ENCODE measurements at regions not wholly inside any gene's neighbourhood (a gene's known extent, or its start where the extent isn't known, plus 50 kb on each side); places are given as distances from the start of the nearest gene placed in this dataset.

- FAIRE-seq = no peak
- TF ChIP-seq POLR2A (IDR thresholded peaks at IDR 0.05; ENCODE audit: low read depth, low read length) = no peak
- no peak for DNase-seq (ENCODE audit: insufficient read length, low spot score)
These were observed 138.1 kb upstream of the ANO3 start for GRCh38 chr11:26193694-26194365.

- DNase-seq (ENCODE audit: insufficient read length, low spot score) (no peak), FAIRE-seq (no peak)
- TF ChIP-seq POLR2A (IDR thresholded peaks at IDR 0.05; ENCODE audit: low read depth, low read length) = no peak
These were observed 137.0 kb upstream of the ANO3 start for GRCh38 chr11:26194881-26195280.

DNA sequence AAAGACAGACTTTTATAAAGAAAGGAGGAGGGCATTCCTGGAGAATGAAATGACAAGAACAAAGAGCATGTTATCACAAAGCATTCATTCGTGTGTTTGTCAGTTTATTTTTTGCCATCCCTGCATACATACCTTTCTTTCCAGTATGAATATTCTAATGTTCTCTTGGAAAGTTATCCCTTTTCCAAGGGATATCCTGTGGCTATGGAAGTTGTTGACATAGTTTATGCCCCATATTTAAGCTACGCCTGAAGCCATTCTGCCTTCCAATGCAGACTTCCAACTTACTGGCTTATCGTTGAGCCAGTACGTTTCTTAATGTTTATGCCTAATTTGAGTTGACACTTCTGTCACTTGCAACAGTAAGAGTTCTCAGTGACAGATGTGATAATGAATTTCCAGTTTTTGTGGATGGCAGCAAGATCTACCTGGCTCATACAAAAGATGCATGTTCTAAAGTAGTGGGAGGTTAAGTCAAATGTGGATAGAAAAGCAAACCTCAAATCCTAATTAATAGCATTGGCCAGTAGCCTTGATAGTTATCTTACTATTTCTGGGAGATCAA lies 133.3 kb upstream of the ANO3 start:
- FAIRE-seq (no peak), DNase-seq (ENCODE audit: insufficient read length, low spot score) (no peak)
- TF ChIP-seq POLR2A (IDR thresholded peaks at IDR 0.05; ENCODE audit: low read depth, low read length) = no peak

- DNase-seq (ENCODE audit: insufficient read length, low spot score) (no peak), FAIRE-seq (no peak)
- TF ChIP-seq POLR2A (IDR thresholded peaks at IDR 0.05; ENCODE audit: low read depth, low read length) = no peak
These were observed 132.4 kb upstream of the ANO3 start for GRCh38 chr11:26199331-26200095.

GRCh38 chr11:26201411-26201810 lies 130.5 kb upstream of the ANO3 start:
- DNase-seq (ENCODE audit: insufficient read length, low spot score) (no peak), FAIRE-seq (no peak)
- no peak for TF ChIP-seq POLR2A (IDR thresholded peaks at IDR 0.05; ENCODE audit: low read depth, low read length)

DNA sequence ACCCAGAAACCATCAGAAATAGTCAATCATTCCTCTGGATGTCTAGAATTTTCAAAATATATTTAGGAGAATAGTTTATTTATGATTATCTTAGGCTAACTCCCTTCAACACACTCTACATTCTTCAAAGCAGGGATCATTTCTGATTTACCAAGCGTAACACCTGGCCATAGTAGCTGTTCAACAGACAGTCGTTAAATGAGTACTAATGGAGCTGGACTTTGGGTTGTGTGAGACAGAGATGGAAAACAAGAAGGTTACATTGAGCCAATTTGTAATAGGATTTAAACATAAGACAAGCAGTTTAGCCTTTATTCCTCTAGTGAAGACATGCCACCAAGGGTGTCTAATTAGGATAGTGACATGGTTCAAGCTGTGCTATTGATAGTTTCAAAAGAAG lies 129.2 kb upstream of the ANO3 start:
- DNase-seq (ENCODE audit: insufficient read length, low spot score) (no peak), FAIRE-seq (no peak)
- no peak for TF ChIP-seq POLR2A (IDR thresholded peaks at IDR 0.05; ENCODE audit: low read depth, low read length)

GRCh38 chr11:26204101-26204500 lies 127.8 kb upstream of the ANO3 start:
- DNase-seq (ENCODE audit: insufficient read length, low spot score) (no peak), FAIRE-seq (no peak)
- TF ChIP-seq POLR2A (IDR thresholded peaks at IDR 0.05; ENCODE audit: low read depth, low read length) = no peak

DNA sequence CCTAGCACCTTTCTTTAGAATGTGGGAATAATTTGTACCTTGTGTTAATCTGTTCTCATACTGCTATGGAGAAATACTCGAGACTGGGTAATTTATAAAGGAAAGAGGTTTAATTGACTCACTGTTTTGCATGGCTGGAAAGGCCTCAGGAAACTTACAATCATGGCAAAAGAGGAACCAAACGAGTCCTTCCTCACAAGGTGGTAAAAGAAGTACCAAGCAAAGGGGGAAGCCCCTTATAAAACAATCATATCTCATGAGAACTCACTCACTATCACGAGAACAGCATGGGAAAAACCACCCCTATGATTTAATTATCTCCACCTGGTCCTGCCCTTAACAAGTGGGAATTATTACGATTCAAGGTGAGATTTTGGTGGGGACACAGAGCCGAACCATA lies 127.1 kb upstream of the ANO3 start:
- FAIRE-seq (no peak), DNase-seq (ENCODE audit: insufficient read length, low spot score) (no peak)
- no peak for TF ChIP-seq POLR2A (IDR thresholded peaks at IDR 0.05; ENCODE audit: low read depth, low read length)

DNA sequence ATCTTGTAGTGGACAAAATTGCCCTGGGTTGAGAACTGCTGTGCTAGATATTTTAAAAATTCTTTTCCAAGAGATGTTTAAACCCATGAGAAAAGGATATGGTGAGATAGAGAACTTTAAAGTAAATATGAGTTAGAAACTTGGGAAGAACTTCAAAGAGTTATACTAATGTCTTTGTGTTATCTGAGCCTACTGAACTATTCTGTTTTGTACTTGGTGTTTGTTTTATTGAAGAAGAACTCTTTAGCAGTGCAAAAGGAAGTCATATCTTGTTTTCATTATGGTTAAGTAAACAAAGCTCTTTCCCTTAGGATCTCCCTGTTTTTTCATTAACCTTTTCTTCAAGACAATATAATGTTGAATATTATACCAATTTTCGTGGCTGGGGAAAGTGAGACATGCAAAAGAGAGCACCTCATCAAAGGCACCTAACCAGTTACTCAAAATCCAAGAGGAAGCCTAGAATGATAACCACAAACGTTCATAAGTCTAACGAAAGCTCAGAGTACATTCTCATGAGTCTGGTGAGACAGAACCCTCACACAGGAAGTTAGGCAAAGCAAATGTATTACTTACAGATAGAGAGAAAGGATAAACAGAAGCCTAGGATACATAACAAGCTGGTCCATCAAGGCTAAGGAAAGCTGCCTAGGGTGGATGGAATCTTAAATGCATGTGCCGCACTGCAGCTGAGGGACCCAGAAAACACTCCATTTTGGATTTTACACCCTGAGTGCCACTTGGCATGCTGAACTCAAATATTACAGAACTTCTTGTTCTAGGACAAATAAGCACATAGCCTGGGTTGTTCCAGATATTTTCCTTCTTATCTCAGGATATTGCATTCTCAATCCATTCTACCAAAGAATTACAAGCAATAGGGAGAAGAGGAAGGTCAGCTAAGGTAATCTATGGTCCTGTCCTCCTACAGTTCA lies 112.5 kb upstream of the ANO3 start:
- no peak for TF ChIP-seq POLR2A (IDR thresholded peaks at IDR 0.05; ENCODE audit: low read depth, low read length)
- FAIRE-seq (no peak), DNase-seq (ENCODE audit: insufficient read length, low spot score) (no peak)

DNA sequence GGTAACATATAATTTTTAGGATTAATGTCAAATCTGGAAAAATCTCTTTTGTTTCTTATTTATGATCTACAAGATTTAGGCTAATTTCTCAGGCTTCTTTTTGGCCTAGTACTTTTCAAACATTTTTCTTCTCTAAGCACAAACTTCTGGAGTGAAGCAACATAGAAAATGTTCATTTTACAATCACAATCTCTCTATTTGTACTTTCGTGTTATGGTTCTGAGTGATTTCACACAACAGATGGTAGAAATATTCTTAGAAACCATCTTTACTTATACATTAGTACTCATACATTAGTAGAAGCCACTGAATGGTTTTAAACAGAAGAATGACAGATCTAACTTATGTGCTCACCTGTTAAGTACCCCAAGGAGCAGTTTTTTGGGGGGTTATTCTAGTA lies 106.3 kb upstream of the ANO3 start:
- TF ChIP-seq POLR2A (IDR thresholded peaks at IDR 0.05; ENCODE audit: low read depth, low read length) = no peak
- FAIRE-seq = no peak
- no peak for DNase-seq (ENCODE audit: insufficient read length, low spot score)

- DNase-seq (ENCODE audit: insufficient read length, low spot score) = peak; percentile 2
- peak; percentile 71 for FAIRE-seq
- no peak for TF ChIP-seq POLR2A (IDR thresholded peaks at IDR 0.05; ENCODE audit: low read depth, low read length)
These were observed 104.6 kb upstream of the ANO3 start for GRCh38 chr11:26227301-26227746.

DNA sequence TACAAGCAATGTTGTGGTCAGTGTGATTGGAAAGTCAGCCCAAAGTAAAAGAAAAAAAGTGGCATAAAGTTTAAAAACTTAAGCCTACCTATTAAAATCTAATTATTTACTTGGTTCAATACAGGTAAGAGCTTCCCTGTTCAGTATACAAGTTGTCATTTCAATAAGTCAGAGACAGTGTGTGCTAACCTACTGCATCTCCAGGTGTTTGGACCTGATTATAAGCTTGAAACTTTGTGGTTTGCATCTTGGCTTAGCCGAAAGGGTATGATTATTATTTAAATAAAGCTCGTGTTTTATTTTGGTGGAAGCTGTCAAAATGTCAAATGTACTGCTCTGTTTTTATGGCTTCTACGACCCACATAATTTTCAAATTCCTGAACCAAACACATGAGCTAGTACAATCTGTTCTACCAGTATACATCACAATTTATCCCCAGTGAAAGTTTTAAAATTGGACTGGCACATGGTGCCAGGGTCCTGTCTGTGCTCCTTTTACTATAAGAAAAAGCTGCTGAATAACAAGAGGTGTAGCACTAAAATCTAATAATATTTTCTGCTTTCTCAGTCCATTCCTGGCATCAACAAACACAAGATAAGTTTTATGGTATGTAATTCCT lies 103.9 kb upstream of the ANO3 start:
- no peak for FAIRE-seq
- TF ChIP-seq POLR2A (IDR thresholded peaks at IDR 0.05; ENCODE audit: low read depth, low read length) = no peak
- no peak for DNase-seq (ENCODE audit: insufficient read length, low spot score)

- DNase-seq (ENCODE audit: insufficient read length, low spot score) (no peak), FAIRE-seq (no peak)
- TF ChIP-seq POLR2A (IDR thresholded peaks at IDR 0.05; ENCODE audit: low read depth, low read length) = no peak
These were observed 103.2 kb upstream of the ANO3 start for GRCh38 chr11:26228778-26229177.

Measured in H54 (cell line).